A549 (cell line): ENCODE measurements at regions not wholly inside any gene's neighbourhood (a gene's known extent, or its start where the extent isn't known, plus 50 kb on each side); places are given as distances from the start of the nearest gene placed in this dataset.

Experiments
- ATAC-seq, 2 experiments: fragments of 200-7000 bp in 1 of 2; fragments of >200 bp in 1 of 2; cut with Nextera tagmentation in 1 of 2; cut with Tn5 transposase in 1 of 2; 3 replicates each; pipeline versions ENCODE4 v1.8.0 to v1.9.1; 2018 to 2020; ENCODE audit warnings: mild to moderate bottlenecking in 1 of 2, moderate library complexity in 1 of 2
- CTCF ChIA-PET: fragments of 300-600 bp; sonication (Branson Sonifier 250); formaldehyde crosslinking; extraction: SDS; loops from one replicate; lab custom pipeline; 2021; ENCODE audit warnings: antibody characterized with exemption, inconsistent platforms; lab: Yijun Ruan, JAX
- POLR2A ChIA-PET: fragments of 350-600 bp; formaldehyde crosslinking; extraction: SDS; loops from one replicate; lab custom pipeline; 2021; ENCODE audit warnings: antibody characterized with exemption, inconsistent platforms; lab: Yijun Ruan, JAX
- DNase-seq, 2 experiments: peaks; one replicate each; pipeline versions ENCODE4 v3.0.0 to v3.0.0-alpha.2; 2011 to 2016; ENCODE audit warnings: low read depth in 1 of 2, low spot score in 1 of 2
- FAIRE-seq: peaks from 2 replicates; lab custom pipeline; 2011; peaks lifted over from hg19 to GRCh38; lab: Jason Lieb, UNC
- H3K27ac ChIP-seq, 2 experiments: fragments of >200 bp; sonication (Bioruptor Twin); formaldehyde crosslinking; 3 replicates each; pipeline ENCODE4 v1.5.1; 2016 to 2017
- H3K4me1 ChIP-seq: fragments of >200 bp; sonication (Bioruptor Twin); formaldehyde crosslinking; 3 replicates; pipeline ENCODE4 v1.6.1; 2016
- H3K4me2 ChIP-seq: fragments of >200 bp; sonication (Bioruptor Twin); formaldehyde crosslinking; 3 replicates; pipeline ENCODE4 v1.6.1; 2016
- H3K4me3 ChIP-seq: fragments of >200 bp; sonication (Bioruptor Twin); formaldehyde crosslinking; 3 replicates; pipeline ENCODE4 v1.5.1; 2016
- H3K9me3 ChIP-seq: fragments of >200 bp; sonication (Bioruptor Twin); formaldehyde crosslinking; 3 replicates; pipeline ENCODE4 v1.6.1; 2016
- CBX8 ChIP-seq: fragments of 200-600 bp; sonication (generic); IDR thresholded peaks from 2 replicates; pipeline ENCODE4 v1.6.1; 2016
- CEBPB ChIP-seq, 2 experiments: fragments of >200 bp in 1 of 2; sonication (Bioruptor Twin) in 1 of 2; formaldehyde crosslinking in 1 of 2; IDR thresholded peaks; 2 replicates each; pipeline ENCODE4 v1.6.1; 2012 to 2016
- EHMT2 ChIP-seq: fragments of 200-600 bp; sonication (generic); IDR thresholded peaks from 2 replicates; pipeline ENCODE4 v1.6.1; 2016; ENCODE audit warnings: antibody characterized with exemption, low read depth, mild to moderate bottlenecking, moderate library complexity
- FOSB ChIP-seq: fragments of 250-450 bp; sonication (Bioruptor Pico); IDR thresholded peaks from 2 replicates; pipeline ENCODE4 v1.5.0; 2020; ENCODE audit warnings: mild to moderate bottlenecking, moderate library complexity
- GATA3 ChIP-seq: IDR thresholded peaks from 2 replicates; pipeline ENCODE4 v1.6.1; 2012; ENCODE audit warnings: borderline replicate concordance
- HOXB13 ChIP-seq: fragments of 250-450 bp; sonication (Bioruptor Pico); IDR thresholded peaks from 2 replicates; pipeline ENCODE4 v1.5.0; 2020; ENCODE audit warnings: low read depth, mild to moderate bottlenecking, moderate library complexity
- JUN ChIP-seq, 2 experiments: fragments of >200 bp; sonication (Bioruptor Twin); formaldehyde crosslinking; IDR thresholded peaks; 2 replicates in 1 of 2; 3 replicates in 1 of 2; pipeline ENCODE4 v1.6.1; 2016 to 2017
- JUNB ChIP-seq: fragments of >200 bp; sonication (Bioruptor Twin); formaldehyde crosslinking; IDR thresholded peaks from 2 replicates; pipeline ENCODE4 v1.6.1; 2016
- MAFK ChIP-seq: fragments of 450-650 bp; IDR thresholded peaks from 2 replicates; pipeline ENCODE4 v1.6.1; 2014; ENCODE audit not compliant: partially characterized antibody
- PHF8 ChIP-seq: fragments of 200-600 bp; sonication (generic); IDR thresholded peaks from 2 replicates; pipeline ENCODE4 v1.6.1; 2016; ENCODE audit warnings: low read depth, mild to moderate bottlenecking, antibody characterized with exemption, moderate library complexity, borderline replicate concordance
- POLR2A ChIP-seq: IDR thresholded peaks from 2 replicates; pipeline ENCODE4 v1.6.1; 2012; ENCODE audit warnings: mild to moderate bottlenecking, low read length
- POLR2AphosphoS2 ChIP-seq: conservative IDR thresholded peaks from 2 replicates; pipeline ENCODE4 v1.6.1; 2012; ENCODE audit warnings: low read length, improper control_type of control experiment, inconsistent platforms
- RAD21 ChIP-seq, 2 experiments: fragments of >200 bp in 1 of 2; sonication (Bioruptor Twin) in 1 of 2; formaldehyde crosslinking in 1 of 2; IDR thresholded peaks in 1 of 2; conservative IDR thresholded peaks in 1 of 2; 2 replicates in 1 of 2; 3 replicates in 1 of 2; pipeline ENCODE4 v1.6.1; 2012 to 2018; ENCODE audit warnings: inconsistent platforms in 1 of 2
- RFX5 ChIP-seq: fragments of 450-650 bp; IDR thresholded peaks from 2 replicates; pipeline ENCODE4 v1.7.1; 2014; ENCODE audit warnings: antibody characterized with exemption, mild to moderate bottlenecking, moderate library complexity
- TP53 ChIP-seq: fragments of 250-450 bp; sonication (Bioruptor Pico); IDR thresholded peaks from 2 replicates; pipeline ENCODE4 v1.5.0; 2021; ENCODE audit warnings: mild to moderate bottlenecking, moderate library complexity
- ZSCAN20 ChIP-seq: fragments of 250-450 bp; sonication (Bioruptor Pico); IDR thresholded peaks from 2 replicates; pipeline ENCODE4 v1.8.0; 2022; ENCODE audit warnings: mild to moderate bottlenecking, moderate library complexity
- WGBS: methylation state at CpG from one replicate; pipeline ENCODE4 v1.1.6; 2017; ENCODE audit errors: missing lambda C conversion rate; 5-methylcytosine and 5-hydroxymethylcytosine counted together
- TF ChIP-seq, protein P1 (sequence below): fragments of 150-350 bp; IDR thresholded peaks from 2 replicates; pipeline ENCODE4 v1.6.1; 2014; ENCODE audit warnings: low read depth, mild to moderate bottlenecking, low read length
- TF ChIP-seq, protein P2 (sequence below): fragments of 250-450 bp; sonication (Bioruptor Pico); IDR thresholded peaks from 2 replicates; pipeline ENCODE4 v1.5.0; 2020; ENCODE audit warnings: low read depth, mild to moderate bottlenecking, moderate library complexity
- TF ChIP-seq, protein P3 (sequence below): fragments of 200-600 bp; sonication (generic); IDR thresholded peaks from 2 replicates; pipeline ENCODE4 v1.6.1; 2016; ENCODE audit warnings: antibody characterized with exemption, mild to moderate bottlenecking, moderate library complexity
- TF ChIP-seq, protein P4 (sequence below): fragments of 450-650 bp; IDR thresholded peaks from 2 replicates; pipeline ENCODE4 v1.6.1; 2014; ENCODE audit warnings: antibody characterized with exemption
- TF ChIP-seq, protein P5 (sequence below): IDR thresholded peaks from 2 replicates; pipeline ENCODE4 v1.6.1; 2012

DNA sequence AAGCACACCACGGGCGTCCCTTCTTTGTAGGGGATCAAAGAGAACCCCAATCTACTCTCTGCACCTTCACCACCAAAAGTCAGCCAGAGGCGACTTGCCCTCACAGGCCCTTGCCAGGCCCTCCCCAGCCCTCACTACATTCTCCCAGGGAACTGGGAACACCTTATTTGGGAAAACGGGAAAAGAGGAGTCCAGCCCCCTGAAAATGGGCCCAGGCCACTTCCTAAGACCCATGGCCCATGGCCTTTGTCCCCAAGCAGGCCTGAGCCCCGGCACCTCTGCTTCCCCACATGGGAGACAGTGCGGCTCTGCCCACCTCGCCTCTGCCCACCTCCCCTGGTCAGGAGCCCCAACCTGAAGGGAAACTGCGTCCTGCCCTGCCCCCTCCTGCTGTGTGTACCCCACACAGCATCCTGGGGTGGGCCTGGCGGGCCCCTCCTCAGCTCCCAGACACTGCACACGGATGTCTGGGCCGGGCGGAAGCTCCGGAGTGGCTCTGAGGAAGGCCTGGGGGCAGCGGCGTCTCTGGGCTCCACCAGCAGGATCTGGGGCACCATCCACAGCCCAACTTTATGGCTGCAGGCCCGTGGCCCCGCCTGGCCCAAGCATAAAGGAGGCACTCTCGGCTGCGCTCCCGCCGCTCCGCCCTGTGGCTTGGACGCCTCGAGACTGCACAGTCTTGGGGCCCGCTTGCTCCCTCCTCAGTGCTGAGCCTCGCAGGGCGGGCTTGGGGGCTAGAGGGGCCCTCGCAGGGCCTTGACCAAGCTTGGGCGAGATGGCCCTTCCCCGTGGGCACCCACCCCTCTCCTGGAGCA is 70.3 kb upstream of the GPC1 start:
- 80% methylated on average over 18 of the region's 30 CpGs for WGBS
- DNase-seq = no peak
- ATAC-seq = no peak
- peak overlapping the region in 1 of 2 experiments; percentile 56; a peak in 3 of 6 replicates for H3K27ac ChIP-seq
- POLR2A ChIA-PET = no interaction called here
- H3K4me2 ChIP-seq = no peak overlapping the region
- TF ChIP-seq, protein P1, sequence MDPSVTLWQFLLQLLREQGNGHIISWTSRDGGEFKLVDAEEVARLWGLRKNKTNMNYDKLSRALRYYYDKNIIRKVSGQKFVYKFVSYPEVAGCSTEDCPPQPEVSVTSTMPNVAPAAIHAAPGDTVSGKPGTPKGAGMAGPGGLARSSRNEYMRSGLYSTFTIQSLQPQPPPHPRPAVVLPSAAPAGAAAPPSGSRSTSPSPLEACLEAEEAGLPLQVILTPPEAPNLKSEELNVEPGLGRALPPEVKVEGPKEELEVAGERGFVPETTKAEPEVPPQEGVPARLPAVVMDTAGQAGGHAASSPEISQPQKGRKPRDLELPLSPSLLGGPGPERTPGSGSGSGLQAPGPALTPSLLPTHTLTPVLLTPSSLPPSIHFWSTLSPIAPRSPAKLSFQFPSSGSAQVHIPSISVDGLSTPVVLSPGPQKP = no peak
- TF ChIP-seq, protein P2, sequence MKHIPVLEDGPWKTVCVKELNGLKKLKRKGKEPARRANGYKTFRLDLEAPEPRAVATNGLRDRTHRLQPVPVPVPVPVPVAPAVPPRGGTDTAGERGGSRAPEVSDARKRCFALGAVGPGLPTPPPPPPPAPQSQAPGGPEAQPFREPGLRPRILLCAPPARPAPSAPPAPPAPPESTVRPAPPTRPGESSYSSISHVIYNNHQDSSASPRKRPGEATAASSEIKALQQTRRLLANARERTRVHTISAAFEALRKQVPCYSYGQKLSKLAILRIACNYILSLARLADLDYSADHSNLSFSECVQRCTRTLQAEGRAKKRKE (CRISPR knock-in tag) = no peak
- no peak for TF ChIP-seq FOSB (CRISPR knock-in tag)
- TF ChIP-seq HOXB13 (CRISPR knock-in tag) = no peak
- no peak for TF ChIP-seq EHMT2
- TF ChIP-seq, protein P3, sequence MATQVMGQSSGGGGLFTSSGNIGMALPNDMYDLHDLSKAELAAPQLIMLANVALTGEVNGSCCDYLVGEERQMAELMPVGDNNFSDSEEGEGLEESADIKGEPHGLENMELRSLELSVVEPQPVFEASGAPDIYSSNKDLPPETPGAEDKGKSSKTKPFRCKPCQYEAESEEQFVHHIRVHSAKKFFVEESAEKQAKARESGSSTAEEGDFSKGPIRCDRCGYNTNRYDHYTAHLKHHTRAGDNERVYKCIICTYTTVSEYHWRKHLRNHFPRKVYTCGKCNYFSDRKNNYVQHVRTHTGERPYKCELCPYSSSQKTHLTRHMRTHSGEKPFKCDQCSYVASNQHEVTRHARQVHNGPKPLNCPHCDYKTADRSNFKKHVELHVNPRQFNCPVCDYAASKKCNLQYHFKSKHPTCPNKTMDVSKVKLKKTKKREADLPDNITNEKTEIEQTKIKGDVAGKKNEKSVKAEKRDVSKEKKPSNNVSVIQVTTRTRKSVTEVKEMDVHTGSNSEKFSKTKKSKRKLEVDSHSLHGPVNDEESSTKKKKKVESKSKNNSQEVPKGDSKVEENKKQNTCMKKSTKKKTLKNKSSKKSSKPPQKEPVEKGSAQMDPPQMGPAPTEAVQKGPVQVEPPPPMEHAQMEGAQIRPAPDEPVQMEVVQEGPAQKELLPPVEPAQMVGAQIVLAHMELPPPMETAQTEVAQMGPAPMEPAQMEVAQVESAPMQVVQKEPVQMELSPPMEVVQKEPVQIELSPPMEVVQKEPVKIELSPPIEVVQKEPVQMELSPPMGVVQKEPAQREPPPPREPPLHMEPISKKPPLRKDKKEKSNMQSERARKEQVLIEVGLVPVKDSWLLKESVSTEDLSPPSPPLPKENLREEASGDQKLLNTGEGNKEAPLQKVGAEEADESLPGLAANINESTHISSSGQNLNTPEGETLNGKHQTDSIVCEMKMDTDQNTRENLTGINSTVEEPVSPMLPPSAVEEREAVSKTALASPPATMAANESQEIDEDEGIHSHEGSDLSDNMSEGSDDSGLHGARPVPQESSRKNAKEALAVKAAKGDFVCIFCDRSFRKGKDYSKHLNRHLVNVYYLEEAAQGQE = no peak
- TF ChIP-seq RFX5 = no peak
- no peak for TF ChIP-seq JUNB
- TF ChIP-seq RAD21 (conservative IDR thresholded peaks at IDR 0.05 in 1 of 2, IDR thresholded peaks at IDR 0.05 in 1 of 2) = no peak
- no peak for TF ChIP-seq CEBPB (IDR thresholded peaks at IDR 0.05)
- TF ChIP-seq POLR2AphosphoS2 = no peak
- TF ChIP-seq POLR2A = no peak
- TF ChIP-seq CBX8 = no peak
- TF ChIP-seq ZSCAN20 = no peak
- TF ChIP-seq PHF8 = no peak
- TF ChIP-seq TP53 (CRISPR knock-in tag) = no peak
- TF ChIP-seq, protein P4, sequence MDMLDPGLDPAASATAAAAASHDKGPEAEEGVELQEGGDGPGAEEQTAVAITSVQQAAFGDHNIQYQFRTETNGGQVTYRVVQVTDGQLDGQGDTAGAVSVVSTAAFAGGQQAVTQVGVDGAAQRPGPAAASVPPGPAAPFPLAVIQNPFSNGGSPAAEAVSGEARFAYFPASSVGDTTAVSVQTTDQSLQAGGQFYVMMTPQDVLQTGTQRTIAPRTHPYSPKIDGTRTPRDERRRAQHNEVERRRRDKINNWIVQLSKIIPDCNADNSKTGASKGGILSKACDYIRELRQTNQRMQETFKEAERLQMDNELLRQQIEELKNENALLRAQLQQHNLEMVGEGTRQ = no peak
- no peak overlapping the region for H3K4me3 ChIP-seq
- H3K4me1 ChIP-seq = peaks cover 19% of the 10 kb centered on the region
- no peak for FAIRE-seq
- peaks cover 19% of the 10 kb centered on the region for H3K9me3 ChIP-seq
- CTCF ChIA-PET = no interaction called here

DNA sequence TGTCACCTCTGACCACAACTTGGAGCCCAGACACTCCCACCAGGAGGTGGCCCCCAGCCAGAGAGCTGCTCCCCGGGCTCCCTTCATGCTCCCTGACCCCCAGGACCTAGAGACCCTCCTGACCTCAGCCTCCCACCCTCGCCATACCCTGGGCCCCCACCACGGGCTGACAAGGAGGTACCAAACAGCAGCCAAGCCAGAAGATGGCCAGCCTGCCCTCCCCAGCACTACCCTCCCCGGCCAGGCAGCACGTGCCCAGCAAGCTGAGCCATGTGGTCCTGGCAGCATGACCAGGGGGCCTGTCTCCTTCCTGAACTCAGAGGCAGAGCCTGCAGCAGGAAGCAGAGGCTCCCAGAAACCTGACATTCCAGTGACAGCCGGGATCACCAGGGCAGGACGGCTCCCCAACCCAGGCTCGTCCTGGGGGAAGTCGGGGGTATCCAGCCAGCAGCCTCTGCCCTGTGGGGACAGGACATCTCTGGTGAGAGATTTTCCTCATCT is 69.4 kb upstream of the GPC1 start:
- FAIRE-seq = no peak
- ChIA-PET CTCF (no interaction called here), POLR2A (no interaction called here)
- no peak for ATAC-seq
- TF ChIP-seq ZSCAN20 (no peak), GATA3 (no peak), MAFK (no peak), JUN (IDR thresholded peaks at IDR 0.05) (no peak)
- TF ChIP-seq, protein P5, sequence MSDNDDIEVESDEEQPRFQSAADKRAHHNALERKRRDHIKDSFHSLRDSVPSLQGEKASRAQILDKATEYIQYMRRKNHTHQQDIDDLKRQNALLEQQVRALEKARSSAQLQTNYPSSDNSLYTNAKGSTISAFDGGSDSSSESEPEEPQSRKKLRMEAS = no peak
- Histone ChIP-seq H3K9me3 (peaks cover 10% of the 10 kb centered on the region; the same call in 2 of the 3 replicates), H3K4me3 (no peak overlapping the region), H3K4me2 (no peak overlapping the region), H3K27ac (peak overlapping the region in 1 of 2 experiments; percentile 56; a peak in 2 of 6 replicates), H3K4me1 (peaks cover 28% of the 10 kb centered on the region)
- DNase-seq = no peak
- no CpG with 5 or more reads among the region's 9 CpGs for WGBS
